ENCODE measurements at regions not wholly inside any gene's neighbourhood (a gene's known extent, or its start where the extent isn't known, plus 50 kb on each side); places are given as distances from the start of the nearest gene placed in this dataset.

- H3K9me3 ChIP-seq (ENCODE audit: low read length) = no peaks in the 10 kb centered on the region
- no peak for TF ChIP-seq EZH2 (IDR thresholded peaks at IDR 0.05; ENCODE audit: borderline replicate concordance, low read length)
- no peak for TF ChIP-seq CTCF (IDR thresholded peaks at IDR 0.05; ENCODE audit: low read length)
- no peak overlapping the region for H3K27ac ChIP-seq (ENCODE audit: low read depth, low read length, poor library complexity, severe bottlenecking)
These were observed 104.0 kb upstream of the PARD3B start for GRCh38 chr2:204441316-204441715.

GRCh38 chr2:204445149-204445548 lies 100.1 kb upstream of the PARD3B start:
- Histone ChIP-seq H3K9ac (ENCODE audit: low read length) (no peak overlapping the region), H3K27ac (ENCODE audit: low read depth, low read length, poor library complexity, severe bottlenecking) (no peak overlapping the region), H3K4me3 (ENCODE audit: low read depth, low read length, poor library complexity, severe bottlenecking) (no peak overlapping the region), H3K27me3 (ENCODE audit: insufficient read depth, low read length) (no peaks in the 10 kb centered on the region), H3K4me1 (ENCODE audit: insufficient read depth, low read length, severe bottlenecking) (no peaks in the 10 kb centered on the region), H3K9me2 (ENCODE audit: low read depth, low read length) (no peaks in the 10 kb centered on the region), H2AFZ (ENCODE audit: low read length) (no peak overlapping the region), H3K79me2 (ENCODE audit: insufficient read depth, low read length) (no peaks in the 10 kb centered on the region), H4K20me1 (ENCODE audit: insufficient read depth, low read length) (no peaks in the 10 kb centered on the region), H3K9me3 (ENCODE audit: low read length) (no peaks in the 10 kb centered on the region), H3F3A (ENCODE audit: insufficient read depth, low read length) (no peaks in the 10 kb centered on the region), H3K4me2 (ENCODE audit: low read length) (no peak overlapping the region), H3K36me3 (ENCODE audit: insufficient read depth, low read length) (no peaks in the 10 kb centered on the region)
- no peak for TF ChIP-seq EZH2 (IDR thresholded peaks at IDR 0.05; ENCODE audit: borderline replicate concordance, low read length)
- TF ChIP-seq CTCF (IDR thresholded peaks at IDR 0.05; ENCODE audit: low read length) = no peak

More at GRCh38 chr2:204441316-204441715, 104.0 kb upstream of the PARD3B start:
- Histone ChIP-seq H3F3A (ENCODE audit: insufficient read depth, low read length) (no peaks in the 10 kb centered on the region), H3K27me3 (ENCODE audit: insufficient read depth, low read length) (no peaks in the 10 kb centered on the region), H3K9ac (ENCODE audit: low read length) (no peak overlapping the region), H3K36me3 (ENCODE audit: insufficient read depth, low read length) (no peaks in the 10 kb centered on the region), H3K9me2 (ENCODE audit: low read depth, low read length) (no peaks in the 10 kb centered on the region), H3K4me1 (ENCODE audit: insufficient read depth, low read length, severe bottlenecking) (no peaks in the 10 kb centered on the region), H2AFZ (ENCODE audit: low read length) (no peak overlapping the region), H3K4me3 (ENCODE audit: low read depth, low read length, poor library complexity, severe bottlenecking) (no peak overlapping the region), H3K4me2 (ENCODE audit: low read length) (no peak overlapping the region), H3K79me2 (ENCODE audit: insufficient read depth, low read length) (no peaks in the 10 kb centered on the region), H4K20me1 (ENCODE audit: insufficient read depth, low read length) (no peaks in the 10 kb centered on the region)

- Histone ChIP-seq H3K4me3 (ENCODE audit: low read depth, low read length, poor library complexity, severe bottlenecking) (no peak overlapping the region), H3K27me3 (ENCODE audit: insufficient read depth, low read length) (no peaks in the 10 kb centered on the region), H3K9me3 (ENCODE audit: low read length) (no peaks in the 10 kb centered on the region), H3K4me1 (ENCODE audit: insufficient read depth, low read length, severe bottlenecking) (no peaks in the 10 kb centered on the region), H2AFZ (ENCODE audit: low read length) (no peak overlapping the region), H3K79me2 (ENCODE audit: insufficient read depth, low read length) (no peaks in the 10 kb centered on the region), H3F3A (ENCODE audit: insufficient read depth, low read length) (no peaks in the 10 kb centered on the region), H3K9ac (ENCODE audit: low read length) (no peak overlapping the region), H3K9me2 (ENCODE audit: low read depth, low read length) (no peaks in the 10 kb centered on the region), H3K27ac (ENCODE audit: low read depth, low read length, poor library complexity, severe bottlenecking) (no peak overlapping the region), H4K20me1 (ENCODE audit: insufficient read depth, low read length) (no peaks in the 10 kb centered on the region), H3K36me3 (ENCODE audit: insufficient read depth, low read length) (no peaks in the 10 kb centered on the region), H3K4me2 (ENCODE audit: low read length) (no peak overlapping the region)
- TF ChIP-seq CTCF (IDR thresholded peaks at IDR 0.05; ENCODE audit: low read length) (no peak), EZH2 (IDR thresholded peaks at IDR 0.05; ENCODE audit: borderline replicate concordance, low read length) (no peak)
These were observed 97.6 kb upstream of the PARD3B start for GRCh38 chr2:204447722-204448121.
